22Rv1 (cell line): ENCODE measurements at regions not wholly inside any gene's neighbourhood (a gene's known extent, or its start where the extent isn't known, plus 50 kb on each side); places are given as distances from the start of the nearest gene placed in this dataset.

Experiments used
- H3K27ac ChIP-seq: fragments of 450-650 bp; 2 replicates; pipeline ENCODE4 v1.5.1; 2017
- CTCF ChIP-seq: fragments of 450-650 bp; IDR thresholded peaks from 2 replicates; pipeline ENCODE4 v1.5.1; 2017; ENCODE audit warnings: mild to moderate bottlenecking
- ZFX ChIP-seq: fragments of 450-650 bp; IDR thresholded peaks from 2 replicates; pipeline ENCODE4 v1.6.1; 2017; ENCODE audit warnings: antibody characterized with exemption, borderline replicate concordance

- no peak for TF ChIP-seq CTCF
- no peak for TF ChIP-seq ZFX
- H3K27ac ChIP-seq = no peak overlapping the region
Measured at GRCh38 chr2:2825062-2825461, 494.0 kb upstream of the MYT1L start.

- no peak for TF ChIP-seq CTCF
- no peak for TF ChIP-seq ZFX
- no peak overlapping the region for H3K27ac ChIP-seq
Measured at GRCh38 chr2:2824588-2824987, 493.5 kb upstream of the MYT1L start.

GRCh38 chr2:2823061-2823753, 492.1 kb upstream of the MYT1L start:
- H3K27ac ChIP-seq = no peak overlapping the region
- no peak for TF ChIP-seq ZFX
- TF ChIP-seq CTCF = no peak

GRCh38 chr2:2822143-2822542, 491.1 kb upstream of the MYT1L start:
- TF ChIP-seq ZFX (no peak), CTCF (no peak)
- no peak overlapping the region for H3K27ac ChIP-seq

- H3K27ac ChIP-seq = no peak overlapping the region
- no peak for TF ChIP-seq CTCF
- TF ChIP-seq ZFX = no peak
Measured at GRCh38 chr2:2812648-2813047, 481.6 kb upstream of the MYT1L start.

- no peak overlapping the region for H3K27ac ChIP-seq
- no peak for TF ChIP-seq ZFX
- TF ChIP-seq CTCF = no peak
Measured at GRCh38 chr2:2812117-2812516, 481.0 kb upstream of the MYT1L start.

GRCh38 chr2:2810504-2810903, 479.4 kb upstream of the MYT1L start:
- no peak for TF ChIP-seq CTCF
- TF ChIP-seq ZFX = no peak
- no peak overlapping the region for H3K27ac ChIP-seq
